ENCODE measurements at regions not wholly inside any gene's neighbourhood (a gene's known extent, or its start where the extent isn't known, plus 50 kb on each side); places are given as distances from the start of the nearest gene placed in this dataset.

- Histone ChIP-seq H3K4me1 (replicated peaks in 1 of 4; ENCODE audit: control insufficient read depth in 3 of 4, insufficient read depth in 4 of 4, low read length in 3 of 4) (no peaks in the 10 kb centered on the region), H2BK15ac (ENCODE audit: low read length) (no peak overlapping the region), H3K4me2 (ENCODE audit: insufficient read depth in 1 of 2, low read depth in 2 of 2, low read length in 2 of 2) (no peak overlapping the region), H3K36me3 (ENCODE audit: control insufficient read depth in 2 of 4, insufficient read depth in 4 of 4, low read length in 3 of 4) (no peaks in the 10 kb centered on the region), H2BK12ac (ENCODE audit: low read depth, low read length) (no peak overlapping the region), H3K9ac (replicated peaks in 1 of 4; ENCODE audit: extremely low read depth in 1 of 4, low read depth in 3 of 4, low read length in 3 of 4) (no peak overlapping the region), H3K9me3 (ENCODE audit: insufficient read depth in 2 of 2, low read depth in 1 of 2, low read length in 1 of 2) (no peaks in the 10 kb centered on the region), H3K14ac (ENCODE audit: insufficient read length) (no peak overlapping the region), H2AK5ac (ENCODE audit: low read depth, low read length) (no peak overlapping the region), H2BK5ac (ENCODE audit: low read depth, low read length) (no peak overlapping the region), H4K91ac (replicated peaks; ENCODE audit: insufficient read length, low read length) (no peak overlapping the region), H2AFZ (ENCODE audit: low read length) (no peak overlapping the region), H3K23ac (ENCODE audit: insufficient read length) (no peak overlapping the region), H3K4ac (replicated peaks; ENCODE audit: insufficient read length, low read depth, low read length) (no peak overlapping the region), H3K4me3 (ENCODE audit: extremely low read depth in 1 of 4, insufficient read depth in 2 of 4, low read depth in 3 of 4, low read length in 4 of 4) (no peak overlapping the region), H4K8ac (ENCODE audit: extremely low read depth, insufficient read depth, low read length) (no peak overlapping the region), H3K27ac (ENCODE audit: low read depth, low read length) (no peak overlapping the region), H2BK20ac (ENCODE audit: low read length) (no peak overlapping the region), H3K23me2 (ENCODE audit: low read depth, low read length) (no peaks in the 10 kb centered on the region), H4K5ac (ENCODE audit: insufficient read length, low read depth, low read length) (no peak overlapping the region), H4K20me1 (replicated peaks in 1 of 2; ENCODE audit: control insufficient read depth in 1 of 2, insufficient read depth in 2 of 2, low read length in 2 of 2) (no peaks in the 10 kb centered on the region), H2BK120ac (replicated peaks; ENCODE audit: low read depth, low read length) (no peak overlapping the region), H3K79me2 (ENCODE audit: control insufficient read depth in 1 of 2, insufficient read depth in 2 of 2, low read length in 2 of 2) (no peaks in the 10 kb centered on the region), H3K56ac (replicated peaks; ENCODE audit: insufficient read length, low read depth, low read length) (no peak overlapping the region), H3K79me1 (ENCODE audit: low read depth, low read length) (no peaks in the 10 kb centered on the region), H3K18ac (ENCODE audit: extremely low read depth, low read length) (no peak overlapping the region), H3K27me3 (replicated peaks in 1 of 4; ENCODE audit: control insufficient read depth in 3 of 4, extremely low read depth in 1 of 4, insufficient read depth in 3 of 4, low read length in 3 of 4) (no peaks in the 10 kb centered on the region)
- 96% methylated on average over 3 of the region's 3 CpGs; no CpG with 5 or more reads in 1 of the 2 experiments for WGBS, 2 experiments (ENCODE audit: extremely low coverage in 1 of 2, insufficient coverage in 1 of 2, insufficient read length in 1 of 2, insufficient replicate concordance in 2 of 2, low coverage in 1 of 2, low lambda C conversion rate in 2 of 2, missing lambda C conversion rate in 1 of 2)
- no peak for DNase-seq (ENCODE audit: low read depth in 1 of 2, low spot score in 2 of 2)
- ChIA-PET CTCF (ENCODE audit: partially characterized antibody) (no interaction called here), POLR2A (ENCODE audit: partially characterized antibody) (no interaction called here)
- FAIRE-seq, result no peak
- TF ChIP-seq POU5F1 (IDR thresholded peaks at IDR 0.05; ENCODE audit: low read depth, low read length) (no peak), RXRA (IDR thresholded peaks at IDR 0.05; ENCODE audit: insufficient read depth, low read depth, low read length) (no peak)
These were observed 176.3 kb upstream of the GSC start for GRCh38 chr14:94946244-94946643.

Data from H1 (cell line).